ENCODE measurements at regions not wholly inside any gene's neighbourhood (a gene's known extent, or its start where the extent isn't known, plus 50 kb on each side); places are given as distances from the start of the nearest gene placed in this dataset.
A peak's percentile ranks its signal among the peaks of the same experiment; 100 is the strongest.

DNA sequence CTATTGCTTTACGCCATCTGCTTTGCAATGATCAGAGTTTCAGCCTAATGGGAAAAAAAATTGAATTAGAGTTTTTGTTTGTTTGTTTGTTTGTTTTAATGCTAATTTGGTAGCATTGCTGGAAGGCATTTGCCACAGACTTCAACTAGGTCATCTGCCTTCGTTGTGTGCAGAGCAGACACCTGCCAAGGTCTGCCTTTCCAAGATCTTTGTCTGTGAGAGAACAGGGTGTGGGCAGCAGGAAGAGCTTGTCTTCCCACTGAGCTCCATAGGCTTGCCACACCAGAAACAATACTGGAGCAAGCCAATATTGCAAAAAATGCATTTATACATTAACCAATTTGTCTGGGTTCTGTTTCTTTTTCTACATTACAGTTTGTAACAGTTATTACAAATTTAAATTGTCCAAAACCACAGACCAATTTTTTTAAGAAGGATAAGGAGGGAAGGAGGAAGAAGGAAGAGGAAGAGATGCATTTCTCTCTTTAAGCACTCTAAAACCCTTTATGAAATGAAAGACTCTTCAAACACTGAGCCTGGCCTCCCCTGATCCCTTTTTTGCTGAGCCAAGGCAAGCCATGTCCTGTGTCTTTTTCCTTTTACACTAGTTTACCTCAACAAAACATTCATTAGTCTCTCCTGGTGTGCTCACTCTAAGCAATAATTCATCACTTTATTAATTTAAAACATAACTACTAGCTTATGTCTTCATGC is 210.5 kb downstream of the SNX18 start:
- intact Hi-C loops (cut with DNase I) = no loop called here

DNA sequence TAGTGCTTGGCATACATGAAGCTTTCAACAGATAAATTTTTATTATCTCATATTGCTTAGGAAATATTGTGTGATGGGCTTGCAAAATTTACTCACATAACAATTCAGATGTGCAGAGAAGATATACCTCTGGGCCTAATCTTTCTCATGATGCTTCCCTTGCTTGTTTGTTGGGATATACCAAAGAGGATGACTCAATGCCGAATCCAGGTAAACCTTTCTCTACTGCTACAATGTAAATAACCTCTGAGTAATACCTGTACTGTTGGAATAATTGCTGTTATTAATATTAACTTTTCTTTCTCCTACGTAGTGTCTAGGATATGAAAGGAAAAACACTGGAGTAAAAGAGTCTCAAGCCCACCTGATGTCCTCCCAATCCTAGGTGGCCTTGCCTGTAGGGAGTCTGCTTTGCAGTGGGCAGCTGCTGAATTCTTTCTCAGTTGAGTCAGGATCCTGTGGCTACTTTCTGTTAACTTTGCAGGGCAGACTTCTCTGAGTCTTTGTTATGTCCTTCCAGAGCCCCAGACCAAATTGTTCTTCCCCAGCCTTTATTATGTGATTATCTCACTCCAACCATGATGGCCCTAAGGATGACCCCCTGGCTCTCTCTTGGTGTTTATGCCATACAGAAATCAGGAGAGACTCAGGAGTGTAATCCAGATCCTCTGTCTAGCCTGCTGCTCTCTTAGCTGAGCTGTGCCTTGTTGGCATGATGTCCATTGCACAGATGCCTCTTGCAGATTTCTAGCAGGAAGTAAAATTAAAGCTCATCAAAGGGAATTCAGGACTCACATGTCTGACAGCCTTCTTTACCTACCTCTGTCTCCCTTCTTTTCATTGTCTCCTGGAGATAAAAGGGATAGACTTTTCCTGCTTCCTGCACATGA is 208.1 kb downstream of the SNX18 start:
- Histone ChIP-seq H3K36me3 (no peaks in the 10 kb centered on the region), H3K9me3 (no peaks in the 10 kb centered on the region), H3K27me3 (no peaks in the 10 kb centered on the region), H3K27ac (no peak overlapping the region), H3K4me3 (no peak overlapping the region), H3K4me1 (peaks cover 0 to 11% (median under 1%) of the 10 kb centered on the region in 12 donors)
- no peak for TF ChIP-seq POLR2A (IDR thresholded peaks at IDR 0.05)
- TF ChIP-seq, protein P1, sequence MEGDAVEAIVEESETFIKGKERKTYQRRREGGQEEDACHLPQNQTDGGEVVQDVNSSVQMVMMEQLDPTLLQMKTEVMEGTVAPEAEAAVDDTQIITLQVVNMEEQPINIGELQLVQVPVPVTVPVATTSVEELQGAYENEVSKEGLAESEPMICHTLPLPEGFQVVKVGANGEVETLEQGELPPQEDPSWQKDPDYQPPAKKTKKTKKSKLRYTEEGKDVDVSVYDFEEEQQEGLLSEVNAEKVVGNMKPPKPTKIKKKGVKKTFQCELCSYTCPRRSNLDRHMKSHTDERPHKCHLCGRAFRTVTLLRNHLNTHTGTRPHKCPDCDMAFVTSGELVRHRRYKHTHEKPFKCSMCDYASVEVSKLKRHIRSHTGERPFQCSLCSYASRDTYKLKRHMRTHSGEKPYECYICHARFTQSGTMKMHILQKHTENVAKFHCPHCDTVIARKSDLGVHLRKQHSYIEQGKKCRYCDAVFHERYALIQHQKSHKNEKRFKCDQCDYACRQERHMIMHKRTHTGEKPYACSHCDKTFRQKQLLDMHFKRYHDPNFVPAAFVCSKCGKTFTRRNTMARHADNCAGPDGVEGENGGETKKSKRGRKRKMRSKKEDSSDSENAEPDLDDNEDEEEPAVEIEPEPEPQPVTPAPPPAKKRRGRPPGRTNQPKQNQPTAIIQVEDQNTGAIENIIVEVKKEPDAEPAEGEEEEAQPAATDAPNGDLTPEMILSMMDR (IDR thresholded peaks at IDR 0.05) = no peak
- DNase-seq (no peak), ATAC-seq (no peak)
- 45 to 95% (median 48%) methylated on average over 2 of the region's 2 CpGs for WGBS, 4 donors
- intact Hi-C loops (cut with DNase I) = no loop called here

More for the DNA sequence above, 210.5 kb downstream of the SNX18 start:
- Histone ChIP-seq H3K4me3 (no peak overlapping the region), H3K36me3 (no peaks in the 10 kb centered on the region), H3K9me3 (no peaks in the 10 kb centered on the region), H3K4me1 (peaks cover 0 to 11% (median 0%) of the 10 kb centered on the region in 12 donors), H3K27me3 (no peaks in the 10 kb centered on the region), H3K27ac (peak overlapping the region in 1 of 12 donors; percentile 56)
- WGBS, 4 donors = 55 to 64% (median 56%) methylated on average over 2 of the region's 2 CpGs
- DNase-seq (no peak), ATAC-seq (no peak)
- TF ChIP-seq, protein P1 (IDR thresholded peaks at IDR 0.05) = no peak
- no peak for TF ChIP-seq POLR2A (IDR thresholded peaks at IDR 0.05)

DNA sequence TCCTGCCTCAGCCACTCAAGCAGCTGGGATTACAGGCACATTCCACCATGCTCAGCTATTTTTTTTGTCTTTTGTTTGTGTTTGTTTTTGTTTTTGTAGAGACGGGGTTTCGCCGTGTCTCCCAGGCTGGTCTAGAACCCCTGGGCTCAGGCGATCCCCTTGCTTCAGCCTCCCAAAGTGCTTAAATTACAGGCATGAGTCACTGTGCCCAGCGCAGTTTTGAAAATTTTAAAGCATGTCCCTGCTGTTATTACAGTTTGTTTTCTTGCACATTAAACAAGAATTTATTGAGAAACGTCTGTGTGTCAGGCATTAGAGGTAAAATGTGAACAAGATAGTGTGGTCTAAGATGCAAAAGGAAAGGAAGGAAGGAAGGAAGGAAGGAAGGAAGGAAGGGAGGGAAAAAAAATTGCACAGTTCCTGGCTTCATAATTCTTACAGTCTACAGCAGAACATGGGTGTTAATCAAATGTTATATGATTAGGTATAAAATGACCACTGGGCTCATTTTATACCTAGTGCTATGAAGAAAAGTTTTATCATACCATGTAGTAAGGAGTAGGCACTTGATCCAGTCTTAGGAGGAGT is 205.4 kb downstream of the SNX18 start:
- no peak for DNase-seq
- Histone ChIP-seq H3K4me3 (no peak overlapping the region), H3K4me1 (peaks cover 0 to 34% (median 23%) of the 10 kb centered on the region in 12 donors), H3K27me3 (no peaks in the 10 kb centered on the region), H3K36me3 (no peaks in the 10 kb centered on the region), H3K27ac (no peak overlapping the region), H3K9me3 (no peaks in the 10 kb centered on the region)
- intact Hi-C loops (cut with DNase I) = loop anchor here in 2 of 10 donors (5.0 kb wide), 2 partner anchors 114 to 206 kb away; partner anchors contain the start of gene SNX18 (in 1 of the 2)
- no peak for ATAC-seq
- TF ChIP-seq POLR2A (IDR thresholded peaks at IDR 0.05) = no peak
- TF ChIP-seq, protein P1 (IDR thresholded peaks at IDR 0.05) = no peak
- WGBS, 4 donors = 65 to 87% (median 83%) methylated on average over 6 of the region's 6 CpGs
